ENCODE measurements at regions not wholly inside any gene's neighbourhood (a gene's known extent, or its start where the extent isn't known, plus 50 kb on each side); places are given as distances from the start of the nearest gene placed in this dataset.

- no peak for TF ChIP-seq EP300 (IDR thresholded peaks at IDR 0.05; ENCODE audit: low read depth)
- TF ChIP-seq POLR2A (IDR thresholded peaks at IDR 0.05) = no peak
Observed at GRCh38 chr9:106722051-106722753, 140.8 kb upstream of the ZNF462 start.
